ENCODE measurements at regions not wholly inside any gene's neighbourhood (a gene's known extent, or its start where the extent isn't known, plus 50 kb on each side); places are given as distances from the start of the nearest gene placed in this dataset.

DNA sequence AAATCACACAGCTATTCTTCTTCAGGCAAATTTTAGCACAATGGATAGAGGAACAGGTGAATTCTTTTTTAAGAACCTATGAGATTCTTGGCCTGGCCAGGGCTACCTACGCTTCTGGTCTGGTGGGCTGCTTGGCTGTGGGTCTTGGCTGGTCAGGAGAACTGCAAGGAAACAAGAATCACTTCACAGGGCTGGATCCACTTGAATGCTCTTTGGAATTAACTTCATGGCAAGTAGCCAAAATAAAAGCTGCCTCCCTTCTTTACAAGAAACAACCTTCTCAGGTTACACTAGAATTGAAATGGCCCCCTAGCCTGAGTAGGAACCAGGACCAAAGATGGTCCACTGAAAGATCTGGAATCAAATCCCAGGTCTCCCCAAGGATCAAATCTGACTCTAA is 519.1 kb downstream of the IQCM start:
- no peak for DNase-seq (ENCODE audit: extremely low spot score in 2 of 2)
- Histone ChIP-seq H3K36me3 (no peaks in the 10 kb centered on the region), H3K27ac (no peak overlapping the region), H3K4me3 (no peak overlapping the region), H3K27me3 (no peaks in the 10 kb centered on the region), H3K4me1 (no peaks in the 10 kb centered on the region), H3K9me3 (no peaks in the 10 kb centered on the region)
- no peak for TF ChIP-seq POLR2A (IDR thresholded peaks at IDR 0.05)
- TF ChIP-seq POLR2AphosphoS5 (IDR thresholded peaks at IDR 0.05; ENCODE audit: insufficient read depth in 1 of 2, low read depth in 1 of 2) = no peak
- TF ChIP-seq, protein P1, sequence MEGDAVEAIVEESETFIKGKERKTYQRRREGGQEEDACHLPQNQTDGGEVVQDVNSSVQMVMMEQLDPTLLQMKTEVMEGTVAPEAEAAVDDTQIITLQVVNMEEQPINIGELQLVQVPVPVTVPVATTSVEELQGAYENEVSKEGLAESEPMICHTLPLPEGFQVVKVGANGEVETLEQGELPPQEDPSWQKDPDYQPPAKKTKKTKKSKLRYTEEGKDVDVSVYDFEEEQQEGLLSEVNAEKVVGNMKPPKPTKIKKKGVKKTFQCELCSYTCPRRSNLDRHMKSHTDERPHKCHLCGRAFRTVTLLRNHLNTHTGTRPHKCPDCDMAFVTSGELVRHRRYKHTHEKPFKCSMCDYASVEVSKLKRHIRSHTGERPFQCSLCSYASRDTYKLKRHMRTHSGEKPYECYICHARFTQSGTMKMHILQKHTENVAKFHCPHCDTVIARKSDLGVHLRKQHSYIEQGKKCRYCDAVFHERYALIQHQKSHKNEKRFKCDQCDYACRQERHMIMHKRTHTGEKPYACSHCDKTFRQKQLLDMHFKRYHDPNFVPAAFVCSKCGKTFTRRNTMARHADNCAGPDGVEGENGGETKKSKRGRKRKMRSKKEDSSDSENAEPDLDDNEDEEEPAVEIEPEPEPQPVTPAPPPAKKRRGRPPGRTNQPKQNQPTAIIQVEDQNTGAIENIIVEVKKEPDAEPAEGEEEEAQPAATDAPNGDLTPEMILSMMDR (IDR thresholded peaks at IDR 0.05) = no peak
- intact Hi-C loops (cut with DNase I) = no loop called here

DNA sequence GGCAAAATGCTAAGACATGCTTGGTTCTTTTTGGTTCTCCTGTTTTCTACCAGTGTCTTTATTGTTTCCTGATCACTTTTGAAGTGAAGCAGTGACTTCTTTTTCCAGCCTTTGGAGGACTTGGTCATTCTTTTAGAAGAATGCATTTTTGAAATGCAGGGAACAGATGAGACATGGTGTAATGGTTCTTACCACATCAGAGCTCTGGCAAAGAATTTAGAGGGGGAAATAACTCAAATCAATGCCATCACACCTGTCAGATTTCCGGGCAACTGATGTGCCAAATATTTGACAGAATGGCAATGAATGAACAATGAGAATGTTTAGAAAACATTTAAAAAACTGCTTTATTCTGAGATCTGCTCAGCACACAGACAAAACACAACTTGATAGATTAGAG is 519.6 kb downstream of the IQCM start:
- Histone ChIP-seq H3K4me3 (no peak overlapping the region), H3K9me3 (no peaks in the 10 kb centered on the region), H3K27ac (no peak overlapping the region), H3K4me1 (no peaks in the 10 kb centered on the region), H3K36me3 (no peaks in the 10 kb centered on the region), H3K27me3 (no peaks in the 10 kb centered on the region)
- intact Hi-C loops (cut with DNase I) = no loop called here
- TF ChIP-seq, protein P1 (IDR thresholded peaks at IDR 0.05) = no peak
- TF ChIP-seq POLR2A (IDR thresholded peaks at IDR 0.05) = no peak
- TF ChIP-seq POLR2AphosphoS5 (IDR thresholded peaks at IDR 0.05; ENCODE audit: insufficient read depth in 1 of 2, low read depth in 1 of 2) = no peak
- no peak for DNase-seq (ENCODE audit: extremely low spot score in 2 of 2)

GRCh38 chr4:149294601-149295000 is 521.0 kb downstream of the IQCM start:
- intact Hi-C loops (cut with DNase I) = no loop called here
- no peak for DNase-seq (ENCODE audit: extremely low spot score in 2 of 2)
- TF ChIP-seq POLR2AphosphoS5 (IDR thresholded peaks at IDR 0.05; ENCODE audit: insufficient read depth in 1 of 2, low read depth in 1 of 2) (no peak), POLR2A (IDR thresholded peaks at IDR 0.05) (no peak)
- TF ChIP-seq, protein P1 (IDR thresholded peaks at IDR 0.05) = no peak
- Histone ChIP-seq H3K4me3 (no peak overlapping the region), H3K36me3 (no peaks in the 10 kb centered on the region), H3K4me1 (no peaks in the 10 kb centered on the region), H3K9me3 (no peaks in the 10 kb centered on the region), H3K27me3 (no peaks in the 10 kb centered on the region), H3K27ac (no peak overlapping the region)

GRCh38 chr4:149293046-149293649 is 522.5 kb downstream of the IQCM start:
- Histone ChIP-seq H3K36me3 (no peaks in the 10 kb centered on the region), H3K27me3 (no peaks in the 10 kb centered on the region), H3K4me3 (no peak overlapping the region), H3K4me1 (no peaks in the 10 kb centered on the region), H3K27ac (no peak overlapping the region), H3K9me3 (no peaks in the 10 kb centered on the region)
- intact Hi-C loops (cut with DNase I) = no loop called here
- TF ChIP-seq POLR2A (IDR thresholded peaks at IDR 0.05) = no peak
- TF ChIP-seq, protein P1 (IDR thresholded peaks at IDR 0.05) = no peak
- no peak for TF ChIP-seq POLR2AphosphoS5 (IDR thresholded peaks at IDR 0.05; ENCODE audit: insufficient read depth in 1 of 2, low read depth in 1 of 2)
- DNase-seq (ENCODE audit: extremely low spot score in 2 of 2) = no peak

- no peak for TF ChIP-seq POLR2A (IDR thresholded peaks at IDR 0.05)
- no peak for TF ChIP-seq POLR2AphosphoS5 (IDR thresholded peaks at IDR 0.05; ENCODE audit: insufficient read depth in 1 of 2, low read depth in 1 of 2)
- TF ChIP-seq, protein P1 (IDR thresholded peaks at IDR 0.05) = no peak
- intact Hi-C loops (cut with DNase I) = no loop called here
- no peaks in the 10 kb centered on the region for H3K9me3 ChIP-seq
- DNase-seq (ENCODE audit: extremely low spot score in 2 of 2) = no peak
- H3K27ac ChIP-seq = no peak overlapping the region
- no peaks in the 10 kb centered on the region for H3K27me3 ChIP-seq
- no peaks in the 10 kb centered on the region for H3K36me3 ChIP-seq
- H3K4me3 ChIP-seq = no peak overlapping the region
- H3K4me1 ChIP-seq = no peaks in the 10 kb centered on the region
These were observed 523.1 kb downstream of the IQCM start for GRCh38 chr4:149292425-149293007.

Data from vagina (tissue), 2 donors.